ENCODE measurements at regions not wholly inside any gene's neighbourhood (a gene's known extent, or its start where the extent isn't known, plus 50 kb on each side); places are given as distances from the start of the nearest gene placed in this dataset.

- Histone ChIP-seq H3K27me3 (no peaks in the 10 kb centered on the region), H3K27ac (no peak overlapping the region), H3K36me3 (no peaks in the 10 kb centered on the region), H3K9me3 (no peaks in the 10 kb centered on the region), H3K4me3 (ENCODE audit: low read depth in 1 of 2, low read length in 1 of 2) (no peak overlapping the region), H3K4me1 (ENCODE audit: control insufficient read depth in 1 of 2, insufficient read depth in 1 of 2, low read depth in 1 of 2, low read length in 1 of 2) (no peaks in the 10 kb centered on the region)
- no peak for TF ChIP-seq CTCF (IDR thresholded peaks at IDR 0.05)
Observed at GRCh38 chr10:3914733-3915132, 129.7 kb upstream of the KLF6 start.

GRCh38 chr10:3911713-3912442 is 126.9 kb upstream of the KLF6 start:
- no peaks in the 10 kb centered on the region for H3K9me3 ChIP-seq
- H3K27me3 ChIP-seq = no peaks in the 10 kb centered on the region
- no peaks in the 10 kb centered on the region for H3K4me1 ChIP-seq (ENCODE audit: control insufficient read depth in 1 of 2, insufficient read depth in 1 of 2, low read depth in 1 of 2, low read length in 1 of 2)
- TF ChIP-seq CTCF (IDR thresholded peaks at IDR 0.05) = no peak
- no peak overlapping the region for H3K4me3 ChIP-seq (ENCODE audit: low read depth in 1 of 2, low read length in 1 of 2)
- no peaks in the 10 kb centered on the region for H3K36me3 ChIP-seq
- no peak overlapping the region for H3K27ac ChIP-seq

- Histone ChIP-seq H3K27me3 (no peaks in the 10 kb centered on the region), H3K4me3 (ENCODE audit: low read depth in 1 of 2, low read length in 1 of 2) (no peak overlapping the region), H3K27ac (no peak overlapping the region), H3K4me1 (ENCODE audit: control insufficient read depth in 1 of 2, insufficient read depth in 1 of 2, low read depth in 1 of 2, low read length in 1 of 2) (no peaks in the 10 kb centered on the region), H3K9me3 (no peaks in the 10 kb centered on the region), H3K36me3 (no peaks in the 10 kb centered on the region)
- TF ChIP-seq CTCF (IDR thresholded peaks at IDR 0.05) = no peak
Observed at GRCh38 chr10:3911241-3911640, 126.2 kb upstream of the KLF6 start.

- TF ChIP-seq CTCF (IDR thresholded peaks at IDR 0.05) = no peak
- Histone ChIP-seq H3K27me3 (no peaks in the 10 kb centered on the region), H3K9me3 (no peaks in the 10 kb centered on the region), H3K27ac (no peak overlapping the region), H3K36me3 (no peaks in the 10 kb centered on the region), H3K4me1 (ENCODE audit: control insufficient read depth in 1 of 2, insufficient read depth in 1 of 2, low read depth in 1 of 2, low read length in 1 of 2) (no peaks in the 10 kb centered on the region), H3K4me3 (ENCODE audit: low read depth in 1 of 2, low read length in 1 of 2) (no peak overlapping the region)
Observed at GRCh38 chr10:3909339-3909738, 124.3 kb upstream of the KLF6 start.

GRCh38 chr10:3908183-3908582 is 123.2 kb upstream of the KLF6 start:
- H3K27ac ChIP-seq = no peak overlapping the region
- no peaks in the 10 kb centered on the region for H3K36me3 ChIP-seq
- no peak for TF ChIP-seq CTCF (IDR thresholded peaks at IDR 0.05)
- H3K4me3 ChIP-seq (ENCODE audit: low read depth in 1 of 2, low read length in 1 of 2) = no peak overlapping the region
- H3K4me1 ChIP-seq (ENCODE audit: control insufficient read depth in 1 of 2, insufficient read depth in 1 of 2, low read depth in 1 of 2, low read length in 1 of 2) = no peaks in the 10 kb centered on the region
- H3K27me3 ChIP-seq = no peaks in the 10 kb centered on the region
- H3K9me3 ChIP-seq = no peaks in the 10 kb centered on the region

Measured in neutrophil (primary cell).